Lung (tissue), 11 donors: ENCODE measurements at regions not wholly inside any gene's neighbourhood (a gene's known extent, or its start where the extent isn't known, plus 50 kb on each side); places are given as distances from the start of the nearest gene placed in this dataset.

Source experiments
- ATAC-seq: fragments of 200-7000 bp; cut with Tn5 transposase; one replicate; pipeline ENCODE4 v1.9.1; 2020; ENCODE audit warnings: moderate number of reproducible peaks; ENCODE audit not compliant: insufficient read depth, low FRiP score
- DNase-seq, 3 donors: peaks; one replicate each; pipeline ENCODE4 v3.0.0-alpha.2; 2013 to 2017
- H3K27ac ChIP-seq, 2 donors: one replicate each; pipeline ENCODE4 v1.5.1; 2013; ENCODE audit warnings: mild to moderate bottlenecking in 2 of 2, moderate library complexity in 2 of 2, control low read depth in 1 of 2, inconsistent platforms in 1 of 2, low read depth in 1 of 2, low read length in 1 of 2
- H3K27me3 ChIP-seq, 3 donors: one replicate each; pipeline ENCODE4 v1.5.1; 2013; ENCODE audit warnings: low read length in 2 of 3; ENCODE audit not compliant: control insufficient read depth in 3 of 3, insufficient read depth in 3 of 3
- H3K36me3 ChIP-seq, 4 donors: one replicate each; pipeline ENCODE4 v1.5.1; 2013; ENCODE audit warnings: low read length in 4 of 4, mild to moderate bottlenecking in 1 of 4, moderate library complexity in 1 of 4; ENCODE audit not compliant: control insufficient read depth in 4 of 4, insufficient read depth in 4 of 4
- H3K4me1 ChIP-seq, 5 donors: one replicate each; pipeline ENCODE4 v1.5.1; 2013; ENCODE audit warnings: low read length in 5 of 5, mild to moderate bottlenecking in 2 of 5, moderate library complexity in 1 of 5; ENCODE audit not compliant: control insufficient read depth in 5 of 5, insufficient read depth in 5 of 5
- H3K4me3 ChIP-seq: one replicate; pipeline ENCODE4 v1.5.1; 2013; ENCODE audit warnings: mild to moderate bottlenecking, control low read depth, moderate library complexity
- H3K9ac ChIP-seq, 2 donors: one replicate each; pipeline ENCODE4 v1.5.1; 2013; ENCODE audit warnings: low read length in 2 of 2, control low read depth in 1 of 2; ENCODE audit not compliant: insufficient read depth in 1 of 2
- H3K9me3 ChIP-seq, 4 donors: one replicate each; pipeline ENCODE4 v1.5.1; 2013; ENCODE audit warnings: low read length in 3 of 4, mild to moderate bottlenecking in 1 of 4, moderate library complexity in 1 of 4; ENCODE audit not compliant: control insufficient read depth in 4 of 4, insufficient read depth in 3 of 4
- WGBS, 2 donors: extraction: QIAGEN DNeasy Blood & Tissue Kit; methylation state at CpG; one replicate each; pipeline ENCODE4 v1.1.7; 2013; 5-methylcytosine and 5-hydroxymethylcytosine counted together
- TF ChIP-seq, protein P1 (sequence below): IDR thresholded peaks from 2 replicates; pipeline ENCODE4 v1.5.1; 2012; ENCODE audit warnings: mild to moderate bottlenecking; ENCODE audit errors: control extremely low read depth, extremely low read depth
- donor health status: control.
- donor health status: control.
- donor health status: Bipolar disorder and iron deficiency.
- donor health status: healthy.
- donor health status: DM: yes; HTN: yes; CAD: no.

DNA sequence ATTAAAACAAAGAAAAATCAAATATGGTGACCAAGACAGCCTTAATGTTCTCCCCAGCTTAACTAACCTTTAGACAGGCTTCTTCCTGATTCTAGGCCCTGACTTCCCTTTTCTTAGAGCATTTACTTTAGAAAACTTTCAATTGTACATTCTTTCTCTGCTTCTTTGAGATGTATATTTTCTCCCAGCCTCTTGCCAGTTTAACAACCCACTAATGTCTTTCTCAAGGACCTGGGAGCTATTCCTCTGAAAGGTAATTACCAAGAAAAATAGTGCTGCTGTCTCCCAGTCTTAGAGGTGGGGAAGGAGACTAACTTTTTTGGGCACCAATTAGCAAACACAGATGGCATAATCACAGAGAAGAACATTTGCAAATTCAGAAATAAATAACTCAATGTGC, 62.8 kb upstream of the KCNQ5 start:
- DNase-seq: no peak
- ATAC-seq: no peak
- Histone ChIP-seq H3K4me1 (no peaks in the 10 kb centered on the region), H3K4me3 (no peak overlapping the region), H3K9me3 (no peaks in the 10 kb centered on the region), H3K27me3 (no peaks in the 10 kb centered on the region), H3K27ac (no peak overlapping the region), H3K9ac (no peak overlapping the region), H3K36me3 (no peaks in the 10 kb centered on the region)
- TF ChIP-seq, protein P1, sequence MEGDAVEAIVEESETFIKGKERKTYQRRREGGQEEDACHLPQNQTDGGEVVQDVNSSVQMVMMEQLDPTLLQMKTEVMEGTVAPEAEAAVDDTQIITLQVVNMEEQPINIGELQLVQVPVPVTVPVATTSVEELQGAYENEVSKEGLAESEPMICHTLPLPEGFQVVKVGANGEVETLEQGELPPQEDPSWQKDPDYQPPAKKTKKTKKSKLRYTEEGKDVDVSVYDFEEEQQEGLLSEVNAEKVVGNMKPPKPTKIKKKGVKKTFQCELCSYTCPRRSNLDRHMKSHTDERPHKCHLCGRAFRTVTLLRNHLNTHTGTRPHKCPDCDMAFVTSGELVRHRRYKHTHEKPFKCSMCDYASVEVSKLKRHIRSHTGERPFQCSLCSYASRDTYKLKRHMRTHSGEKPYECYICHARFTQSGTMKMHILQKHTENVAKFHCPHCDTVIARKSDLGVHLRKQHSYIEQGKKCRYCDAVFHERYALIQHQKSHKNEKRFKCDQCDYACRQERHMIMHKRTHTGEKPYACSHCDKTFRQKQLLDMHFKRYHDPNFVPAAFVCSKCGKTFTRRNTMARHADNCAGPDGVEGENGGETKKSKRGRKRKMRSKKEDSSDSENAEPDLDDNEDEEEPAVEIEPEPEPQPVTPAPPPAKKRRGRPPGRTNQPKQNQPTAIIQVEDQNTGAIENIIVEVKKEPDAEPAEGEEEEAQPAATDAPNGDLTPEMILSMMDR: no peak

DNA sequence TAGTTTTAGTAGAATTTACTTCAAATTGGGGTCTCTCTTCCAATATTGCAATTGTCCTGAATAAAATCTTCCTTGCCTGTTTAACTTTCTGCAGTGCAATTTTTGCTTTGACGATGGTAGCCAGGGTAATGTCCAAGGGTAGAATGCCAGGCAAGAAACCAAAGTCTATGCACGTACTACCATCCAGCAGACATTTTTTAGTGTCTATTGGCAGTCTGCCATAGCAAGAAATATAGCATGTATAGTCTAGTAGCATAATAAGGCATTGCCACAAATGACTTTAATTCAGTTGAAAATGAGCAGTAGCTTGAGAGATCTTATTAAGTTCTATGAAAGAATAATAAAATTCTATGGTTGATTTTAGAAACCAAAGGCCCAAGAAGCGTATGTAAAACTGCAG, 62.3 kb upstream of the KCNQ5 start:
- Histone ChIP-seq H3K36me3 (no peaks in the 10 kb centered on the region), H3K9me3 (no peaks in the 10 kb centered on the region), H3K27me3 (no peaks in the 10 kb centered on the region), H3K9ac (no peak overlapping the region), H3K4me3 (no peak overlapping the region), H3K4me1 (no peaks in the 10 kb centered on the region), H3K27ac (no peak overlapping the region)
- DNase-seq: no peak
- TF ChIP-seq, protein P1: no peak
- WGBS, 2 donors: 72 to 79% methylated on average over 3 of the region's 3 CpGs
- no peak for ATAC-seq

DNA sequence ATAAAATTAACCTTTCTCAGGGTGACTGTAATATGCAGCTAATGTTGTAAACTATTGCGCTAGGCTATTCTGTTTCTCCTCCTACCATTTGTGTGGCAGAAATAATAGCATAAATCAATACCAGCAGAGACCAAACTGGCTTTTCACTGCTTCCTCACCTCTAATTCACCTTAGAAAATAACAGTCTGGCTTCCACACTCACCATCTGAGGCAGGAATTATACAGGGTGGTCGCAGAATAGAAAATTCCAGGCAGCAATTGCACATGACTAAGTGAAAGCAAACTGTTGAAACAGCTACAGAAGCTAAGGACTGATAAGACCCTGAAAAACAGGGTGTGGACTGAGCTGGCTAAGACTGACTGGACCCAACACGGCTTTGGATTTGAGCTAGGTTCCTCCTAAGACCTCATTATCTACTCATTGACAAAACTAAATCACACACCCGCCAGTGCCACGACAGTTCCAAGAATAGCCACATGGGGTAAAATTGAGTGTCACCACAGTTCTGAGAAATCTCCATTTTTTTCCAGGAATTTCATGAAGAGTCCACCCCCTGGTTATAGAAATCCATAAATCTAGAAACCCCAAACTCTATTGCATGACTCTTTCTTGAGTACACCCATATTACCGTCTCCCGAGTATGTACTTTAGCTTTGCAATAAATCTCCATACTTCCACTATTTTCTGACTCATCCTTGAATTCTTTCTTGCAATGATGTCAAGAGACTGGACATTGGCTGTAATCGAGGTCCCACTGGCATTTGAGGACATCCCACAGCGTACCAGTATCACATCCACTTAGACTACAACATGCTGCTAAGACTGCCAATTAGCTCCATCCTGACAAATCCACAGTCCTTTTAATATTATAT, 60.9 kb upstream of the KCNQ5 start:
- WGBS, 2 donors: 71 to 86% methylated on average over 9 of the region's 9 CpGs

More for the DNA sequence above, 60.9 kb upstream of the KCNQ5 start:
- Histone ChIP-seq H3K9me3 (no peaks in the 10 kb centered on the region), H3K27ac (no peak overlapping the region), H3K4me1 (no peaks in the 10 kb centered on the region), H3K36me3 (no peaks in the 10 kb centered on the region), H3K9ac (no peak overlapping the region), H3K27me3 (no peaks in the 10 kb centered on the region), H3K4me3 (no peak overlapping the region)
- TF ChIP-seq, protein P1: no peak
- DNase-seq (no peak), ATAC-seq (no peak)
